Neural cell (in vitro differentiated cells): ENCODE measurements at regions not wholly inside any gene's neighbourhood (a gene's known extent, or its start where the extent isn't known, plus 50 kb on each side); places are given as distances from the start of the nearest gene placed in this dataset.

Experiments
- H2AFZ ChIP-seq: fragments of 200-600, 300-800 bp; sonication (generic), shearing (Covaris generic); 2 replicates; pipeline ENCODE4 v1.6.0; 2014; ENCODE audit warnings: low read depth, mild to moderate bottlenecking, antibody characterized with exemption, low read length, moderate library complexity
- H3F3A ChIP-seq: fragments of 200-600 bp; shearing (Covaris generic); 2 replicates; pipeline ENCODE4 v1.6.1; 2016; ENCODE audit warnings: mild to moderate bottlenecking, moderate library complexity, mixed read lengths, antibody characterized with exemption, low read length; ENCODE audit not compliant: insufficient read depth, poor library complexity, severe bottlenecking
- H3K27ac ChIP-seq: fragments of 200-600, 300-800 bp; sonication (generic), shearing (Covaris generic); 2 replicates; pipeline ENCODE4 v1.5.1; 2014; ENCODE audit warnings: mild to moderate bottlenecking, low read length, moderate library complexity
- H3K27me3 ChIP-seq: fragments of 300-800, 200-600 bp; sonication (generic), shearing (Covaris generic); 2 replicates; pipeline ENCODE4 v1.6.0; 2014; ENCODE audit warnings: mild to moderate bottlenecking, low read depth, low read length, moderate library complexity; ENCODE audit not compliant: insufficient read depth
- H3K36me3 ChIP-seq: fragments of 300-800, 200-600 bp; sonication (generic), shearing (Covaris generic); 2 replicates; pipeline ENCODE4 v1.5.1; 2014; ENCODE audit warnings: mild to moderate bottlenecking, antibody characterized with exemption, low read length, moderate library complexity; ENCODE audit not compliant: insufficient read depth
- H3K4me2 ChIP-seq: fragments of 300-800, 200-600 bp; sonication (generic), shearing (Covaris generic); 2 replicates; pipeline ENCODE4 v1.6.0; 2014; ENCODE audit warnings: mild to moderate bottlenecking, low read length
- H3K4me3 ChIP-seq: fragments of 300-800, 200-600 bp; sonication (generic), shearing (Covaris generic); 2 replicates; pipeline ENCODE4 v1.5.1; 2014; ENCODE audit warnings: mild to moderate bottlenecking, low read length, moderate library complexity
- H3K79me2 ChIP-seq: fragments of 200-600 bp; shearing (Covaris generic); replicated peaks from 2 replicates; pipeline ENCODE4 v1.6.0; 2014; ENCODE audit warnings: mild to moderate bottlenecking, low read length, moderate library complexity; ENCODE audit not compliant: insufficient read depth
- H3K9ac ChIP-seq: fragments of 300-800, 200-600 bp; sonication (generic), shearing (Covaris generic); 2 replicates; pipeline ENCODE4 v1.6.1; 2016; ENCODE audit warnings: mild to moderate bottlenecking, low read length, mixed read lengths
- H3K9me2 ChIP-seq: fragments of 200-600 bp; shearing (Covaris generic); 2 replicates; pipeline ENCODE4 v1.6.1; 2016; ENCODE audit warnings: mild to moderate bottlenecking, low read length, mixed read lengths; ENCODE audit not compliant: insufficient read depth
- H3K9me3 ChIP-seq: fragments of 200-600, 300-800 bp; sonication (generic), shearing (Covaris generic); 2 replicates; pipeline ENCODE4 v1.6.1; 2016; ENCODE audit warnings: mild to moderate bottlenecking, mixed run types, low read length, moderate library complexity, mixed read lengths
- H4K20me1 ChIP-seq: fragments of 200-600 bp; shearing (Covaris generic); 2 replicates; pipeline ENCODE4 v1.6.1; 2016; ENCODE audit warnings: mild to moderate bottlenecking, mixed run types; ENCODE audit not compliant: insufficient read depth
- CTCF ChIP-seq: fragments of 450-650 bp; IDR thresholded peaks from 2 replicates; pipeline ENCODE4 v1.5.1; 2014; ENCODE audit warnings: antibody characterized with exemption, mild to moderate bottlenecking, moderate library complexity; ENCODE audit not compliant: poor library complexity, severe bottlenecking
- EP300 ChIP-seq: fragments of 450-650 bp; conservative IDR thresholded peaks from 2 replicates; pipeline ENCODE4 v1.6.1; 2014; ENCODE audit warnings: antibody characterized with exemption, mild to moderate bottlenecking, moderate library complexity; ENCODE audit not compliant: poor library complexity, severe bottlenecking
- EZH2 ChIP-seq: fragments of 200-600, 300-800 bp; shearing (Covaris generic), sonication (generic); IDR thresholded peaks from 2 replicates; pipeline ENCODE4 v1.6.1; 2014; ENCODE audit warnings: antibody characterized with exemption, low read length, borderline replicate concordance, mild to moderate bottlenecking; ENCODE audit not compliant: insufficient read depth, poor library complexity, severe bottlenecking
- MXI1 ChIP-seq: fragments of 450-650 bp; conservative IDR thresholded peaks from 2 replicates; pipeline ENCODE4 v1.6.1; 2014; ENCODE audit warnings: antibody characterized with exemption, mild to moderate bottlenecking; ENCODE audit not compliant: poor library complexity, severe bottlenecking
- POLR2AphosphoS5 ChIP-seq: IDR thresholded peaks from 2 replicates; pipeline ENCODE4 v1.6.1; 2012
- RAD21 ChIP-seq: fragments of 450-650 bp; conservative IDR thresholded peaks from 2 replicates; pipeline ENCODE4 v1.6.1; 2014; ENCODE audit warnings: antibody characterized with exemption, mild to moderate bottlenecking, moderate library complexity
- SMC3 ChIP-seq: fragments of 450-650 bp; conservative IDR thresholded peaks from 2 replicates; pipeline ENCODE4 v1.6.1; 2014; ENCODE audit warnings: antibody characterized with exemption, mild to moderate bottlenecking, moderate library complexity; ENCODE audit not compliant: poor library complexity
- TAF1 ChIP-seq: IDR thresholded peaks from 2 replicates; pipeline ENCODE4 v1.6.1; 2012; ENCODE audit warnings: low read depth
- TF ChIP-seq, protein P1 (sequence below): IDR thresholded peaks from 2 replicates; pipeline ENCODE4 v1.6.1; 2012; ENCODE audit warnings: borderline replicate concordance

- Histone ChIP-seq H3K79me2 (no peaks in the 10 kb centered on the region), H3K27ac (no peak overlapping the region), H4K20me1 (no peaks in the 10 kb centered on the region), H3F3A (no peaks in the 10 kb centered on the region), H3K4me2 (no peak overlapping the region), H3K36me3 (no peaks in the 10 kb centered on the region), H3K9me2 (no peaks in the 10 kb centered on the region), H2AFZ (no peak overlapping the region), H3K9ac (no peak overlapping the region), H3K27me3 (no peaks in the 10 kb centered on the region), H3K4me3 (no peak overlapping the region), H3K9me3 (no peaks in the 10 kb centered on the region)
- TF ChIP-seq CTCF (no peak), EP300 (no peak), TAF1 (no peak)
- TF ChIP-seq, protein P1, sequence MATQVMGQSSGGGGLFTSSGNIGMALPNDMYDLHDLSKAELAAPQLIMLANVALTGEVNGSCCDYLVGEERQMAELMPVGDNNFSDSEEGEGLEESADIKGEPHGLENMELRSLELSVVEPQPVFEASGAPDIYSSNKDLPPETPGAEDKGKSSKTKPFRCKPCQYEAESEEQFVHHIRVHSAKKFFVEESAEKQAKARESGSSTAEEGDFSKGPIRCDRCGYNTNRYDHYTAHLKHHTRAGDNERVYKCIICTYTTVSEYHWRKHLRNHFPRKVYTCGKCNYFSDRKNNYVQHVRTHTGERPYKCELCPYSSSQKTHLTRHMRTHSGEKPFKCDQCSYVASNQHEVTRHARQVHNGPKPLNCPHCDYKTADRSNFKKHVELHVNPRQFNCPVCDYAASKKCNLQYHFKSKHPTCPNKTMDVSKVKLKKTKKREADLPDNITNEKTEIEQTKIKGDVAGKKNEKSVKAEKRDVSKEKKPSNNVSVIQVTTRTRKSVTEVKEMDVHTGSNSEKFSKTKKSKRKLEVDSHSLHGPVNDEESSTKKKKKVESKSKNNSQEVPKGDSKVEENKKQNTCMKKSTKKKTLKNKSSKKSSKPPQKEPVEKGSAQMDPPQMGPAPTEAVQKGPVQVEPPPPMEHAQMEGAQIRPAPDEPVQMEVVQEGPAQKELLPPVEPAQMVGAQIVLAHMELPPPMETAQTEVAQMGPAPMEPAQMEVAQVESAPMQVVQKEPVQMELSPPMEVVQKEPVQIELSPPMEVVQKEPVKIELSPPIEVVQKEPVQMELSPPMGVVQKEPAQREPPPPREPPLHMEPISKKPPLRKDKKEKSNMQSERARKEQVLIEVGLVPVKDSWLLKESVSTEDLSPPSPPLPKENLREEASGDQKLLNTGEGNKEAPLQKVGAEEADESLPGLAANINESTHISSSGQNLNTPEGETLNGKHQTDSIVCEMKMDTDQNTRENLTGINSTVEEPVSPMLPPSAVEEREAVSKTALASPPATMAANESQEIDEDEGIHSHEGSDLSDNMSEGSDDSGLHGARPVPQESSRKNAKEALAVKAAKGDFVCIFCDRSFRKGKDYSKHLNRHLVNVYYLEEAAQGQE, result no peak
Observed at GRCh38 chr6:169121013-169121412, 132.6 kb downstream of the THBS2 start.

GRCh38 chr6:169119669-169120068, 134.0 kb downstream of the THBS2 start:
- Histone ChIP-seq H3K9ac (no peak overlapping the region), H3K9me2 (no peaks in the 10 kb centered on the region), H3K27ac (no peak overlapping the region), H4K20me1 (no peaks in the 10 kb centered on the region), H3K9me3 (no peaks in the 10 kb centered on the region), H2AFZ (no peak overlapping the region), H3K79me2 (no peaks in the 10 kb centered on the region), H3K36me3 (no peaks in the 10 kb centered on the region), H3K4me3 (no peak overlapping the region), H3K4me2 (no peak overlapping the region), H3K27me3 (no peaks in the 10 kb centered on the region), H3F3A (no peaks in the 10 kb centered on the region)
- TF ChIP-seq POLR2AphosphoS5 (no peak), EP300 (no peak), MXI1 (no peak), SMC3 (no peak), RAD21 (no peak), EZH2 (no peak), CTCF (no peak), TAF1 (no peak)
- TF ChIP-seq, protein P1, result no peak
